Endothelial cell (in vitro differentiated cells): ENCODE measurements at regions not wholly inside any gene's neighbourhood (a gene's known extent, or its start where the extent isn't known, plus 50 kb on each side); places are given as distances from the start of the nearest gene placed in this dataset.
A peak's percentile ranks its signal among the peaks of the same experiment; 100 is the strongest.
"Not testable (repeated sequence)": the region's sequence is repeated elsewhere in the genome, so short reads cannot be mapped to it uniquely, and the experiment has no call there.

Source experiments
- DNase-seq: peaks from one replicate; pipeline ENCODE4 v3.0.0; 2021; ENCODE audit warnings: low spot score
- H3K27ac Mint-ChIP-seq: one replicate; pipeline ENCODE4 v1.8.0; 2021; ENCODE audit warnings: mixed read lengths, inconsistent platforms; ENCODE audit not compliant: unreplicated experiment
- H3K27me3 Mint-ChIP-seq: one replicate; pipeline ENCODE4 v1.8.0; 2021; ENCODE audit warnings: mild to moderate bottlenecking, moderate library complexity, mixed read lengths, inconsistent platforms; ENCODE audit not compliant: unreplicated experiment
- H3K36me3 Mint-ChIP-seq: one replicate; pipeline ENCODE4 v1.8.0; 2021; ENCODE audit warnings: mild to moderate bottlenecking, low read depth, mixed read lengths, inconsistent platforms; ENCODE audit not compliant: unreplicated experiment
- H3K4me1 Mint-ChIP-seq: one replicate; pipeline ENCODE4 v1.8.0; 2021; ENCODE audit warnings: mild to moderate bottlenecking, mixed read lengths, inconsistent platforms; ENCODE audit not compliant: unreplicated experiment
- H3K4me3 Mint-ChIP-seq: one replicate; pipeline ENCODE4 v1.8.0; 2021; ENCODE audit warnings: mild to moderate bottlenecking, mixed read lengths, inconsistent platforms; ENCODE audit not compliant: unreplicated experiment
- H3K9me3 Mint-ChIP-seq: one replicate; pipeline ENCODE4 v1.8.0; 2021; ENCODE audit warnings: mixed read lengths, inconsistent platforms; ENCODE audit not compliant: unreplicated experiment
- CTCF ChIP-seq: fragments of 200-600 bp; sonication (generic); IDR thresholded peaks from one replicate; pipeline ENCODE4 v1.5.0; 2021; ENCODE audit warnings: antibody characterized with exemption; ENCODE audit not compliant: unreplicated experiment

- Mint-ChIP-seq H3K4me3 (no peak overlapping the region), H3K4me1 (no peaks in the 10 kb centered on the region), H3K9me3 (no peaks in the 10 kb centered on the region), H3K27ac (no peak overlapping the region), H3K27me3 (no peaks in the 10 kb centered on the region), H3K36me3 (no peaks in the 10 kb centered on the region)
- DNase-seq = peak; percentile 97
- TF ChIP-seq CTCF = peak; percentile 60
These were observed 114.7 kb downstream of the CRYBB2 start for GRCh38 chr22:25334162-25334490.

GRCh38 chr22:25334631-25335030 is 115.2 kb downstream of the CRYBB2 start:
- not testable (repeated sequence) for H3K27ac Mint-ChIP-seq, H3K27me3 Mint-ChIP-seq

GRCh38 chr22:25335276-25335675 is 115.8 kb downstream of the CRYBB2 start:
- H3K4me3 Mint-ChIP-seq, H3K4me1 Mint-ChIP-seq, H3K36me3 Mint-ChIP-seq, H3K27ac Mint-ChIP-seq, DNase-seq, H3K27me3 Mint-ChIP-seq, H3K9me3 Mint-ChIP-seq: not testable (repeated sequence)

More at GRCh38 chr22:25334631-25335030, 115.2 kb downstream of the CRYBB2 start:
- H3K4me3 Mint-ChIP-seq, H3K9me3 Mint-ChIP-seq, H3K36me3 Mint-ChIP-seq, DNase-seq, H3K4me1 Mint-ChIP-seq: not testable (repeated sequence)

GRCh38 chr22:25340536-25340935 is 121.1 kb downstream of the CRYBB2 start:
- DNase-seq, H3K4me1 Mint-ChIP-seq, H3K27me3 Mint-ChIP-seq, H3K36me3 Mint-ChIP-seq, H3K9me3 Mint-ChIP-seq, H3K27ac Mint-ChIP-seq, H3K4me3 Mint-ChIP-seq: not testable (repeated sequence)

- not testable (repeated sequence) for H3K4me1 Mint-ChIP-seq, H3K9me3 Mint-ChIP-seq, DNase-seq, H3K27me3 Mint-ChIP-seq, H3K4me3 Mint-ChIP-seq, H3K27ac Mint-ChIP-seq
- H3K36me3 Mint-ChIP-seq = peaks cover 24% of the 10 kb centered on the region
These were observed 124.9 kb downstream of the CRYBB2 start for GRCh38 chr22:25344366-25344765.

- Mint-ChIP-seq H3K4me3 (peak overlapping the region; percentile 38), H3K4me1 (peaks cover 5% of the 10 kb centered on the region), H3K27me3 (peaks cover 3% of the 10 kb centered on the region), H3K36me3 (peaks cover 37% of the 10 kb centered on the region), H3K9me3 (no peaks in the 10 kb centered on the region), H3K27ac (no peak overlapping the region)
- no peak for DNase-seq
- no peak for TF ChIP-seq CTCF
These were observed 127.7 kb downstream of the CRYBB2 start for GRCh38 chr22:25346859-25347751.

GRCh38 chr22:25347752-25348102 is 128.3 kb downstream of the CRYBB2 start:
- H3K36me3 Mint-ChIP-seq = peaks cover 35% of the 10 kb centered on the region
- H3K4me3 Mint-ChIP-seq = peak overlapping the region; percentile 38
- H3K27me3 Mint-ChIP-seq = peaks cover 3% of the 10 kb centered on the region
- no peak overlapping the region for H3K27ac Mint-ChIP-seq
- peaks cover 5% of the 10 kb centered on the region for H3K4me1 Mint-ChIP-seq
- DNase-seq = no peak
- TF ChIP-seq CTCF = no peak
- H3K9me3 Mint-ChIP-seq = no peaks in the 10 kb centered on the region
